ENCODE measurements at regions not wholly inside any gene's neighbourhood (a gene's known extent, or its start where the extent isn't known, plus 50 kb on each side); places are given as distances from the start of the nearest gene placed in this dataset.

DNA sequence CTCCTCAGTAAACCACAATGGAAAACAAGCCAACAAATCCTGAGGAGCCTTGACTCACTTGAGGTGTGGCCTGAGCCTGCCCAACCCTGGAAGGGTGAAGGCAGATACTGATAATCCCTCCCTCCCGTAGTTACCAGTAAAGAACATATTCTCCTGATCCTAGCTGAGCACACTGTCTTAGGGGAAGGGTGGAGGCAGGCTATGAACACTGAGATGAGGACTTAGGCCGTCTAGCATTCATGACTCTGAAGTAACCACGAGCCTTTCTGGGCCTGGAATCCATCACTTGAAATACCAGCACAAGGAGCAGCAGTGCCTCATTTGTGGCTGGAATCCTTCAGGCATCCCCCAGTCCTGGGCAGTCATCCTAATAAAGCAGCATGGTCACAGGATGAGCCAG lies 124.5 kb upstream of the PRLR start:
- in situ Hi-C loops (cut with MboI) = no loop called here
- no peaks in the 10 kb centered on the region for H4K20me1 ChIP-seq (replicated peaks; ENCODE audit: control insufficient read depth, insufficient read depth, low read length)
- POLR2A ChIA-PET = no interaction called here
- TF ChIP-seq, protein P1, sequence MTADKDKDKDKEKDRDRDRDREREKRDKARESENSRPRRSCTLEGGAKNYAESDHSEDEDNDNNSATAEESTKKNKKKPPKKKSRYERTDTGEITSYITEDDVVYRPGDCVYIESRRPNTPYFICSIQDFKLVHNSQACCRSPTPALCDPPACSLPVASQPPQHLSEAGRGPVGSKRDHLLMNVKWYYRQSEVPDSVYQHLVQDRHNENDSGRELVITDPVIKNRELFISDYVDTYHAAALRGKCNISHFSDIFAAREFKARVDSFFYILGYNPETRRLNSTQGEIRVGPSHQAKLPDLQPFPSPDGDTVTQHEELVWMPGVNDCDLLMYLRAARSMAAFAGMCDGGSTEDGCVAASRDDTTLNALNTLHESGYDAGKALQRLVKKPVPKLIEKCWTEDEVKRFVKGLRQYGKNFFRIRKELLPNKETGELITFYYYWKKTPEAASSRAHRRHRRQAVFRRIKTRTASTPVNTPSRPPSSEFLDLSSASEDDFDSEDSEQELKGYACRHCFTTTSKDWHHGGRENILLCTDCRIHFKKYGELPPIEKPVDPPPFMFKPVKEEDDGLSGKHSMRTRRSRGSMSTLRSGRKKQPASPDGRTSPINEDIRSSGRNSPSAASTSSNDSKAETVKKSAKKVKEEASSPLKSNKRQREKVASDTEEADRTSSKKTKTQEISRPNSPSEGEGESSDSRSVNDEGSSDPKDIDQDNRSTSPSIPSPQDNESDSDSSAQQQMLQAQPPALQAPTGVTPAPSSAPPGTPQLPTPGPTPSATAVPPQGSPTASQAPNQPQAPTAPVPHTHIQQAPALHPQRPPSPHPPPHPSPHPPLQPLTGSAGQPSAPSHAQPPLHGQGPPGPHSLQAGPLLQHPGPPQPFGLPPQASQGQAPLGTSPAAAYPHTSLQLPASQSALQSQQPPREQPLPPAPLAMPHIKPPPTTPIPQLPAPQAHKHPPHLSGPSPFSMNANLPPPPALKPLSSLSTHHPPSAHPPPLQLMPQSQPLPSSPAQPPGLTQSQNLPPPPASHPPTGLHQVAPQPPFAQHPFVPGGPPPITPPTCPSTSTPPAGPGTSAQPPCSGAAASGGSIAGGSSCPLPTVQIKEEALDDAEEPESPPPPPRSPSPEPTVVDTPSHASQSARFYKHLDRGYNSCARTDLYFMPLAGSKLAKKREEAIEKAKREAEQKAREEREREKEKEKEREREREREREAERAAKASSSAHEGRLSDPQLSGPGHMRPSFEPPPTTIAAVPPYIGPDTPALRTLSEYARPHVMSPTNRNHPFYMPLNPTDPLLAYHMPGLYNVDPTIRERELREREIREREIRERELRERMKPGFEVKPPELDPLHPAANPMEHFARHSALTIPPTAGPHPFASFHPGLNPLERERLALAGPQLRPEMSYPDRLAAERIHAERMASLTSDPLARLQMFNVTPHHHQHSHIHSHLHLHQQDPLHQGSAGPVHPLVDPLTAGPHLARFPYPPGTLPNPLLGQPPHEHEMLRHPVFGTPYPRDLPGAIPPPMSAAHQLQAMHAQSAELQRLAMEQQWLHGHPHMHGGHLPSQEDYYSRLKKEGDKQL (CRISPR knock-in tag; IDR thresholded peaks at IDR 0.05; ENCODE audit: borderline replicate concordance) = no peak
- no peaks in the 10 kb centered on the region for H3K9me1 ChIP-seq (ENCODE audit: control insufficient read depth, insufficient read depth, low read length)
- H3K4me3 ChIP-seq = no peak overlapping the region
- FAIRE-seq (no peak), DNase-seq (ENCODE audit: extremely low read depth in 1 of 4, low spot score in 3 of 4) (no peak), ATAC-seq (no peak)
- no peaks in the 10 kb centered on the region for H3K9me3 ChIP-seq (replicated peaks; ENCODE audit: control insufficient read depth, insufficient read depth, low read depth, low read length)
- H3K4me2 ChIP-seq (ENCODE audit: insufficient read depth, low read length) = no peak overlapping the region
- WGBS (ENCODE audit: insufficient coverage, low coverage, missing lambda C conversion rate) = 0% methylated on average over 3 of the region's 3 CpGs
- intact Hi-C loops (cut with micrococcal nuclease) = no loop called here
- CTCF ChIA-PET (ENCODE audit: low intra/inter-chr PET ratio) = no interaction called here
- no peaks in the 10 kb centered on the region for H3K4me1 ChIP-seq (replicated peaks in 1 of 2; ENCODE audit: control insufficient read depth in 2 of 2, insufficient read depth in 2 of 2, low read length in 2 of 2)
- BruUV-seq (replicated peaks) = no TSS peak
- H3K27me3 ChIP-seq (ENCODE audit: control insufficient read depth in 2 of 2, insufficient read depth in 2 of 2, low read length in 2 of 2) = no peaks in the 10 kb centered on the region
- no peaks in the 10 kb centered on the region for H3K79me2 ChIP-seq (ENCODE audit: control insufficient read depth, insufficient read depth, low read length)
- no peak overlapping the region for H2AFZ ChIP-seq (ENCODE audit: low read depth, low read length)
- no peak overlapping the region for H3K9ac ChIP-seq (ENCODE audit: insufficient read depth in 1 of 2, low read depth in 2 of 2, low read length in 2 of 2)
- no peak overlapping the region for H3K27ac ChIP-seq (ENCODE audit: extremely low read depth, low read depth, low read length)
- H3K36me3 ChIP-seq (ENCODE audit: control insufficient read depth, insufficient read depth, low read length) = no peaks in the 10 kb centered on the region
